IMR-90 (cell line): ENCODE measurements at regions not wholly inside any gene's neighbourhood (a gene's known extent, or its start where the extent isn't known, plus 50 kb on each side); places are given as distances from the start of the nearest gene placed in this dataset.

Experiments
- ATAC-seq: fragments of 200-7000 bp; cut with Tn5 transposase; 2 replicates; pipeline ENCODE4 v1.9.1; 2020; ENCODE audit warnings: low read depth, mild to moderate bottlenecking, moderate library complexity
- BruUV-seq: library from RNA; stranded (reverse); fragments of 400-500 nt; replicated peaks from 2 replicates; lab custom pipeline; 2021; lab: Mats Ljungman, UMichigan
- CTCF ChIA-PET: fragments of 300-600 bp; formaldehyde crosslinking; extraction: SDS; loops from one replicate; lab custom pipeline; 2021; ENCODE audit warnings: antibody characterized with exemption; lab: Yijun Ruan, JAX
- POLR2A ChIA-PET: fragments of 300-600 bp; sonication (Branson Sonifier 250); formaldehyde crosslinking; loops from one replicate; lab custom pipeline; 2022; ENCODE audit warnings: antibody characterized with exemption; ENCODE audit not compliant: unreplicated experiment; lab: Charles Lee
- DNase-seq: peaks from one replicate; pipeline ENCODE4 v3.0.0; 2013
- H2AFZ ChIP-seq: replicated peaks from 2 replicates; pipeline ENCODE3; 2013; ENCODE audit warnings: low read length, mild to moderate bottlenecking; ENCODE audit not compliant: poor library complexity
- H2AK5ac ChIP-seq: 2 replicates; pipeline ENCODE4 v1.6.1; 2013; ENCODE audit warnings: low read depth, low read length, inconsistent platforms
- H2AK9ac ChIP-seq: replicated peaks from 2 replicates; pipeline ENCODE3; 2013; ENCODE audit warnings: mild to moderate bottlenecking, low read depth, low read length, moderate library complexity; ENCODE audit not compliant: poor library complexity
- H2BK120ac ChIP-seq: 2 replicates; pipeline ENCODE4 v1.6.1; 2013; ENCODE audit warnings: low read depth, low read length, inconsistent platforms
- H2BK15ac ChIP-seq: 3 replicates; pipeline ENCODE4 v1.6.1; 2013; ENCODE audit warnings: low read depth, low read length, inconsistent platforms
- H2BK20ac ChIP-seq: 2 replicates; pipeline ENCODE4 v1.6.1; 2013; ENCODE audit warnings: low read depth, mild to moderate bottlenecking, inconsistent platforms, low read length, moderate library complexity
- H2BK5ac ChIP-seq: 2 replicates; pipeline ENCODE4 v1.6.1; 2013; ENCODE audit warnings: mild to moderate bottlenecking, low read depth, low read length, inconsistent platforms; ENCODE audit not compliant: poor library complexity, severe bottlenecking
- H3K14ac ChIP-seq: replicated peaks from 2 replicates; pipeline ENCODE4 v1.6.1; 2013; ENCODE audit warnings: low read depth, low read length, inconsistent platforms
- H3K18ac ChIP-seq: 2 replicates; pipeline ENCODE4 v1.6.1; 2013; ENCODE audit warnings: low read depth, low read length, control low read depth
- H3K23ac ChIP-seq: 2 replicates; pipeline ENCODE4 v1.6.1; 2013; ENCODE audit warnings: low read depth, low read length, inconsistent platforms
- H3K27ac ChIP-seq: 2 replicates; pipeline ENCODE4 v1.5.1; 2013; ENCODE audit warnings: mild to moderate bottlenecking, control low read depth, low read length; ENCODE audit not compliant: insufficient read depth
- H3K27me3 ChIP-seq: 2 replicates; pipeline ENCODE4 v1.6.1; 2013; ENCODE audit warnings: low read length; ENCODE audit not compliant: control insufficient read depth, insufficient read depth
- H3K36me3 ChIP-seq: 2 replicates; pipeline ENCODE4 v1.6.1; 2013; ENCODE audit warnings: low read length, mixed read lengths; ENCODE audit not compliant: control insufficient read depth, insufficient read depth
- H3K4ac ChIP-seq: 2 replicates; pipeline ENCODE4 v1.6.1; 2013; ENCODE audit warnings: low read depth, low read length, inconsistent platforms
- H3K4me1 ChIP-seq: 2 replicates; pipeline ENCODE4 v1.6.1; 2013; ENCODE audit warnings: low read length, mixed read lengths; ENCODE audit not compliant: control insufficient read depth, insufficient read depth
- H3K4me2 ChIP-seq: 2 replicates; pipeline ENCODE4 v1.6.1; 2013; ENCODE audit warnings: low read depth, mild to moderate bottlenecking, control low read depth, low read length, moderate library complexity
- H3K4me3 ChIP-seq: 2 replicates; pipeline ENCODE4 v1.5.1; 2013; ENCODE audit warnings: low read depth, mild to moderate bottlenecking, control low read depth, low read length, moderate library complexity; ENCODE audit not compliant: insufficient read depth
- H3K56ac ChIP-seq: 2 replicates; pipeline ENCODE4 v1.6.1; 2013; ENCODE audit warnings: low read length, inconsistent platforms; ENCODE audit not compliant: insufficient read depth; ENCODE audit errors: extremely low read depth
- H3K79me1 ChIP-seq, 2 experiments: 2 replicates each; pipeline ENCODE4 v1.6.1; 2013; ENCODE audit warnings: low read length in 2 of 2, inconsistent platforms in 1 of 2, low read depth in 1 of 2
- H3K9ac ChIP-seq: 2 replicates; pipeline ENCODE4 v1.6.1; 2013; ENCODE audit warnings: low read depth, low read length, control low read depth
- H3K9me1 ChIP-seq: 2 replicates; pipeline ENCODE4 v1.6.1; 2013; ENCODE audit warnings: low read length, inconsistent platforms; ENCODE audit not compliant: insufficient read depth
- H3K9me3 ChIP-seq: 2 replicates; pipeline ENCODE4 v1.6.1; 2013; ENCODE audit warnings: low read length; ENCODE audit not compliant: control insufficient read depth, insufficient read depth
- H4K20me1 ChIP-seq: 2 replicates; pipeline ENCODE4 v1.6.1; 2013; ENCODE audit warnings: low read length, inconsistent platforms; ENCODE audit not compliant: insufficient read depth
- H4K5ac ChIP-seq: 2 replicates; pipeline ENCODE4 v1.6.1; 2013; ENCODE audit warnings: mild to moderate bottlenecking, low read depth, low read length, control low read depth
- H4K8ac ChIP-seq, 2 experiments: 2 replicates each; pipeline ENCODE4 v1.6.1; 2013; ENCODE audit warnings: low read depth in 2 of 2, low read length in 2 of 2, control low read depth in 1 of 2, inconsistent platforms in 1 of 2
- H4K91ac ChIP-seq: 2 replicates; pipeline ENCODE4 v1.6.1; 2013; ENCODE audit warnings: low read depth, low read length, inconsistent platforms; ENCODE audit not compliant: insufficient read depth
- BHLHE40 ChIP-seq: fragments of 150-350 bp; IDR thresholded peaks from 2 replicates; pipeline ENCODE4 v1.6.1; 2016; ENCODE audit warnings: mild to moderate bottlenecking, low read depth, low read length
- CEBPB ChIP-seq: IDR thresholded peaks from 2 replicates; pipeline ENCODE4 v1.6.1; 2012; ENCODE audit warnings: low read depth, low read length, improper control_type of control experiment
- CHD1 ChIP-seq: IDR thresholded peaks from 2 replicates; pipeline ENCODE4 v1.6.1; 2012; ENCODE audit warnings: low read depth, low read length, improper control_type of control experiment
- CTCF ChIP-seq: conservative IDR thresholded peaks from 2 replicates; pipeline ENCODE4 v1.5.1; 2012; ENCODE audit warnings: mild to moderate bottlenecking, low read depth, low read length, improper control_type of control experiment
- ELK1 ChIP-seq: fragments of 150-350 bp; IDR thresholded peaks from 2 replicates; pipeline ENCODE4 v1.6.1; 2016; ENCODE audit warnings: low read depth, mild to moderate bottlenecking, low read length, moderate library complexity, borderline replicate concordance
- FOS ChIP-seq: fragments of 150-350 bp; IDR thresholded peaks from 2 replicates; pipeline ENCODE4 v1.6.1; 2016; ENCODE audit warnings: low read depth, low read length
- MAFK ChIP-seq: IDR thresholded peaks from 2 replicates; pipeline ENCODE4 v1.6.1; 2012; ENCODE audit warnings: low read depth, low read length, improper control_type of control experiment
- MAZ ChIP-seq: IDR thresholded peaks from 2 replicates; pipeline ENCODE4 v1.6.1; 2012; ENCODE audit warnings: low read depth, mild to moderate bottlenecking, low read length, improper control_type of control experiment, moderate library complexity, borderline replicate concordance
- MXI1 ChIP-seq: IDR thresholded peaks from 2 replicates; pipeline ENCODE4 v1.6.1; 2012; ENCODE audit warnings: low read depth, mild to moderate bottlenecking, low read length, moderate library complexity, borderline replicate concordance
- NFE2L2 ChIP-seq: fragments of 150-350 bp; IDR thresholded peaks from 2 replicates; pipeline ENCODE4 v1.6.1; 2016; ENCODE audit warnings: low read depth, mild to moderate bottlenecking, low read length
- POLR2A ChIP-seq: IDR thresholded peaks from 2 replicates; pipeline ENCODE4 v1.6.1; 2012; ENCODE audit warnings: mild to moderate bottlenecking, low read depth, low read length
- RAD21 ChIP-seq: IDR thresholded peaks from 2 replicates; pipeline ENCODE4 v1.6.1; 2012; ENCODE audit warnings: low read length, improper control_type of control experiment
- RCOR1 ChIP-seq: IDR thresholded peaks from 2 replicates; pipeline ENCODE4 v1.6.1; 2012; ENCODE audit warnings: mild to moderate bottlenecking, low read length, improper control_type of control experiment; ENCODE audit not compliant: insufficient replicate concordance
- RFX5 ChIP-seq: IDR thresholded peaks from 2 replicates; pipeline ENCODE4 v1.8.0; 2012; ENCODE audit warnings: low read depth, mild to moderate bottlenecking, low read length, moderate library complexity
- SMC3 ChIP-seq: fragments of 150-350 bp; IDR thresholded peaks from 2 replicates; pipeline ENCODE4 v1.6.1; 2016; ENCODE audit warnings: low read depth, mild to moderate bottlenecking, antibody characterized with exemption, low read length, moderate library complexity
- USF2 ChIP-seq: fragments of 150-350 bp; IDR thresholded peaks from 2 replicates; pipeline ENCODE4 v1.6.1; 2017; ENCODE audit warnings: mild to moderate bottlenecking, antibody characterized with exemption, low read length, low read depth
- WGBS, 2 experiments: methylation state at CpG; one replicate each; pipeline versions ENCODE4 v1.1.5 to v1.1.7; 2013; ENCODE audit warnings: missing lambda C conversion rate in 2 of 2; ENCODE audit not compliant: insufficient read length in 1 of 2; ENCODE audit errors: extremely low coverage in 2 of 2; 5-methylcytosine and 5-hydroxymethylcytosine counted together
- dilution Hi-C: fragments of 300-500 bp; cut with HindIII; formaldehyde crosslinking; loops from one replicate; pipeline ENCODE4 v1.14.3; 2018; ENCODE audit warnings: low sequenced_read_pairs; ENCODE audit not compliant: unreplicated experiment
- in situ Hi-C: fragments of 300-500 bp; cut with MboI; formaldehyde crosslinking; loops from 3 replicates; pipeline ENCODE4 v1.14.3; 2019; ENCODE audit warnings: low sequenced_read_pairs, inconsistent platforms, mixed read lengths
- intact Hi-C: fragments of 100-400 bp; cut with micrococcal nuclease; formaldehyde crosslinking; loops from 2 replicates; pipeline ENCODE4 v1.10.0; 2022

GRCh38 chr13:95387733-95388207 is 86.5 kb upstream of the ABCC4 start:
- no peak overlapping the region for H2BK120ac ChIP-seq
- no peak overlapping the region for H3K4me2 ChIP-seq
- H3K18ac ChIP-seq = no peak overlapping the region
- H2AK5ac ChIP-seq = no peak overlapping the region
- H3K4me3 ChIP-seq = no peak overlapping the region
- ATAC-seq = no peak
- BruUV-seq = no TSS peak
- H3K9ac ChIP-seq = no peak overlapping the region
- no peak overlapping the region for H3K56ac ChIP-seq
- no peak overlapping the region for H2AK9ac ChIP-seq
- H3K14ac ChIP-seq = no peak overlapping the region
- intact Hi-C loops = no loop called here
- no peaks in the 10 kb centered on the region for H4K20me1 ChIP-seq
- H3K9me3 ChIP-seq = no peaks in the 10 kb centered on the region
- no peak overlapping the region for H2BK5ac ChIP-seq
- no peak overlapping the region for H3K4ac ChIP-seq
- H4K8ac ChIP-seq = no peak overlapping the region
- H2AFZ ChIP-seq = no peak overlapping the region
- H2BK15ac ChIP-seq = no peak overlapping the region
- ChIA-PET CTCF (no interaction called here), POLR2A (interaction anchor here (0.7 kb wide), 1 partner anchor 84 kb away, joined by 3 read pairs; no protein-coding TSS in a partner anchor)
- dilution Hi-C loops = no loop called here
- no peaks in the 10 kb centered on the region; the same call in 1 of the 2 replicates for H3K4me1 ChIP-seq
- H3K36me3 ChIP-seq = no peaks in the 10 kb centered on the region
- no peaks in the 10 kb centered on the region for H3K9me1 ChIP-seq
- no peak overlapping the region for H4K5ac ChIP-seq
- H4K91ac ChIP-seq = no peak overlapping the region
- H3K79me1 ChIP-seq = no peaks in the 10 kb centered on the region
- in situ Hi-C loops = no loop called here
- H3K23ac ChIP-seq = no peak overlapping the region
- DNase-seq = no peak
- no CpG with 5 or more reads among the region's 4 CpGs for WGBS, 2 experiments
- no peak overlapping the region for H2BK20ac ChIP-seq
- peaks cover 15% of the 10 kb centered on the region for H3K27me3 ChIP-seq
- TF ChIP-seq MAZ (no peak), MXI1 (no peak), RFX5 (no peak), RCOR1 (no peak), CTCF (no peak), BHLHE40 (no peak), RAD21 (no peak), SMC3 (no peak), MAFK (no peak), POLR2A (no peak), CEBPB (no peak), FOS (no peak), CHD1 (no peak), ELK1 (no peak), NFE2L2 (no peak), USF2 (no peak)
- no peak overlapping the region for H3K27ac ChIP-seq
